ENCODE measurements at regions not wholly inside any gene's neighbourhood (a gene's known extent, or its start where the extent isn't known, plus 50 kb on each side); places are given as distances from the start of the nearest gene placed in this dataset.
A peak's percentile ranks its signal among the peaks of the same experiment; 100 is the strongest.

DNA sequence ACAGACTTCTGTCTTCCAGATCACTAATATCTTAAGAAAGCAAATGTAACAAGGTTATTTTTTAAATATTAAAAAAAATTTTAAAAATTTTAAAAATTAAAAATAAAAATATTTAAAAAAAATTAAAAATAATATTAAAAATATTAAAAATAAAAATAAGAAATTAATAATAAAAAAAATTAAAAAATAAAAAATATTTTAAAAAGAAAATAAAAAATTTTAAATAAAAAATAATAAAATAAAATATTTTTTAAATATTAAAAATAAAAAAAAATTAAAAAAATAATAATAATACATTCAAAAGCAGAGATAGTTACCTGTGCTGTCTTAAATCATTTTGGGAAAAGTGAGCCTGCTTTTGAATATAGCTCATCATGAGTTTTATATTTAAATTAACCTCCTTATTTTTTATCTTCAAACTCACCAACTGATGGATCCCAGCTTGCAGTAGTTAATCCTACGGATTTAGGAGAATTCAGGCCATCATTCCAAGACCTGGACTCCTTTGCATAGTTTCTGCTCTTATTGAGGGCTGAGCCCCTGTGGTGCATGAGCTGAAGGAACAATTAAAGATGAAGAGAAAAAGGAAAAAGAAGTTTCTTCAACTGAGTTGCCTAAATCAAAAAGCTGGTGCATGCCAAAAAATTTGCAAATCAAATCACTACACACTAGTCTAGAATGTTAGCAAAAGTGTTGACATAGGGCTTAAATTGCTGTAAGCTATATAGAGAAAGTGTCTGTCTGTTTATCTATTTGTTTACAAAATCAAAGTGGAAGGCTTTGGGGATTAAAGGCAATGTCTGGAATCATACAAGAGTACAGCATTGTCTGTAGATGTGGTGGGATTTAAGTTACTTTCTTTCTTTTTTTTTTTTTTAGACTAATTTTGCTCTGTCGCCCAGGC lies 50.5 kb upstream of the ZNF438 start:
- no peaks in the 10 kb centered on the region for H3K9me3 Mint-ChIP-seq
- no peaks in the 10 kb centered on the region for H3K4me1 Mint-ChIP-seq (ENCODE audit: unreplicated experiment)
- H3K27me3 Mint-ChIP-seq = no peaks in the 10 kb centered on the region
- H3K4me3 Mint-ChIP-seq = no peak overlapping the region
- DNase-seq (ENCODE audit: extremely low spot score, unreplicated experiment) = no peak
- TF ChIP-seq, protein P1, sequence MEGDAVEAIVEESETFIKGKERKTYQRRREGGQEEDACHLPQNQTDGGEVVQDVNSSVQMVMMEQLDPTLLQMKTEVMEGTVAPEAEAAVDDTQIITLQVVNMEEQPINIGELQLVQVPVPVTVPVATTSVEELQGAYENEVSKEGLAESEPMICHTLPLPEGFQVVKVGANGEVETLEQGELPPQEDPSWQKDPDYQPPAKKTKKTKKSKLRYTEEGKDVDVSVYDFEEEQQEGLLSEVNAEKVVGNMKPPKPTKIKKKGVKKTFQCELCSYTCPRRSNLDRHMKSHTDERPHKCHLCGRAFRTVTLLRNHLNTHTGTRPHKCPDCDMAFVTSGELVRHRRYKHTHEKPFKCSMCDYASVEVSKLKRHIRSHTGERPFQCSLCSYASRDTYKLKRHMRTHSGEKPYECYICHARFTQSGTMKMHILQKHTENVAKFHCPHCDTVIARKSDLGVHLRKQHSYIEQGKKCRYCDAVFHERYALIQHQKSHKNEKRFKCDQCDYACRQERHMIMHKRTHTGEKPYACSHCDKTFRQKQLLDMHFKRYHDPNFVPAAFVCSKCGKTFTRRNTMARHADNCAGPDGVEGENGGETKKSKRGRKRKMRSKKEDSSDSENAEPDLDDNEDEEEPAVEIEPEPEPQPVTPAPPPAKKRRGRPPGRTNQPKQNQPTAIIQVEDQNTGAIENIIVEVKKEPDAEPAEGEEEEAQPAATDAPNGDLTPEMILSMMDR (conservative IDR thresholded peaks at IDR 0.05) = no peak
- no peaks in the 10 kb centered on the region for H3K36me3 Mint-ChIP-seq
- no peak overlapping the region for H3K27ac Mint-ChIP-seq

DNA sequence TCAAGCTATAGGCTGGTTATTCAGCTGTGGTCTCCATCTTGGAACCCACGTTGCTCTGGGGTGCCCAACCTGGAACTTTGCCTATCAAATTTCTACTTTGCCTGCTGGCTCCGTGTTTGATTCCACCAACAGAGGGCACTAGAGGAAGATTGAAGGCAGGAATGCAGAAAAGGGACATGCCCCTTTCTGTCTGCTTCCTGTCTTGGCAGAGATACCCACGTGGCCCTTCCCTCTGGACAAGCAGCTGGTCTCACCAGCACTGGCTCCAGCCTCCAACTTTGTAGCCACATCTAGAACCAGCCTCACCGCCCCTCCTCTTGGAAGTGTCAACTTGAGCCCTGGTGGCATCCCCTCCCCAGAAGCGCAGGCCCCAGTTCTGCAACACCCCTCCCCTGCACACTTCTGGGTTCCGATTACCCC lies 52.1 kb upstream of the ZNF438 start:
- H3K4me3 Mint-ChIP-seq = no peak overlapping the region
- no peaks in the 10 kb centered on the region for H3K27me3 Mint-ChIP-seq
- TF ChIP-seq, protein P1 (conservative IDR thresholded peaks at IDR 0.05) = peak; percentile 66
- no peak for DNase-seq (ENCODE audit: extremely low spot score, unreplicated experiment)
- H3K4me1 Mint-ChIP-seq (ENCODE audit: unreplicated experiment) = no peaks in the 10 kb centered on the region
- H3K27ac Mint-ChIP-seq = no peak overlapping the region
- no peaks in the 10 kb centered on the region for H3K36me3 Mint-ChIP-seq
- H3K9me3 Mint-ChIP-seq = no peaks in the 10 kb centered on the region

DNA sequence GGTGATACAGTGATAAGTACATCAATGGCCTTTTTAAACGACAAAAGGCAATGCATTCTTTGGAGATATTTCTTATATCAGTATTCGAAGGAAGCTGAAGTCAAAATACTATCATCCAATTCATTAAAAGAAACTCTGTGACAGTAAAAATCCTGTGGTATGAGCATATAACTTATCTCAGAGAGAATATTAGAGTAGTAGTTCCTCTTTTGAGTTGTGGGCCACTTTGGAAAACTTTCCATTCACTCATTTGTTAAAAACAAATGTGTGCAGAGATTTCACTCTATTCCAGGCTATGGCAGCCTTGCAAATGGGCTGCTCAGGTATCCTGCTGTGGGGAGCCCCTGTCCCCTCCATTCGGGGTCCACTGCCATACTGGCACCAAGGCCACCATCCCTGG lies 55.3 kb upstream of the ZNF438 start:
- Mint-ChIP-seq H3K27me3 (no peaks in the 10 kb centered on the region), H3K9me3 (no peaks in the 10 kb centered on the region), H3K4me1 (ENCODE audit: unreplicated experiment) (no peaks in the 10 kb centered on the region), H3K27ac (no peak overlapping the region), H3K4me3 (no peak overlapping the region), H3K36me3 (no peaks in the 10 kb centered on the region)
- DNase-seq (ENCODE audit: extremely low spot score, unreplicated experiment) = no peak
- TF ChIP-seq, protein P1 (conservative IDR thresholded peaks at IDR 0.05) = no peak

- no peak overlapping the region for H3K27ac Mint-ChIP-seq
- H3K4me1 Mint-ChIP-seq (ENCODE audit: unreplicated experiment) = no peaks in the 10 kb centered on the region
- no peak for DNase-seq (ENCODE audit: extremely low spot score, unreplicated experiment)
- no peak overlapping the region for H3K4me3 Mint-ChIP-seq
- TF ChIP-seq, protein P1 (conservative IDR thresholded peaks at IDR 0.05) = no peak
- H3K36me3 Mint-ChIP-seq = no peaks in the 10 kb centered on the region
- H3K27me3 Mint-ChIP-seq = no peaks in the 10 kb centered on the region
- no peaks in the 10 kb centered on the region for H3K9me3 Mint-ChIP-seq
These were observed 56.2 kb upstream of the ZNF438 start for GRCh38 chr10:31087851-31088250.

DNA sequence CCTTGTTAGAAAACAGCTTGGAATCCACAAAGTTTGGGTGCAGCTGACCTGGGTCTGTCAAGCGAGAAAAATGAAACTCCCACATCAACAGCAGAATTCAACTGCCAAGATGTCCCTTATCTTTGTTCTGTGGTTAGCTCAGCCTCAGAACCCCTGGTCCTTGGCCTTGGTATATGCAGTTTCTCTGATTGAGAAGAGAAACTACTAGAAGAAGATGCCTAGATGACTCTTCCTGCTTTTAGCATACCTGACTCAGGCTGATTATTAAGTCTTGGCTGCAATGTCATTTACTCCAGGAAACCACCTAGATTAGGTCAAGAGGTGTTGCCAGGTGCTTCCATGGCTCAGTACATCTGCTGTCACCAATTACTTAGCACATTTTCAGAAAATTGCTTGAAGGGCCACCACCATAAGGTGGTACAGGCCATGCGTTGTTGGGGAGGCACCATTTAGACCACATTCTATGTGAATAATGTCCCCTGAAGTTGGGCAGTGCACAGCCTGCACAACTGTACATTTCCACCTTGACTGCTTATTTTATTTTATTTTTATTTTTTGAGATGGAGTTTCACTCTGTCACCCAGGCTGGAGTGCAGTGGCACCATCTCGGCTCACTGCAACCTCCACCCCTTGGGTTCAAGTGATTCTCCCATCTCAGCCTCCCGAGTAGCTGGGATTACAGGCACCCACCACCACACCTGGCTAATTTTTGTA lies 59.4 kb upstream of the ZNF438 start:
- H3K27ac Mint-ChIP-seq = no peak overlapping the region
- H3K4me1 Mint-ChIP-seq (ENCODE audit: unreplicated experiment) = peaks cover 5% of the 10 kb centered on the region
- no peaks in the 10 kb centered on the region for H3K36me3 Mint-ChIP-seq
- TF ChIP-seq, protein P1 (conservative IDR thresholded peaks at IDR 0.05) = no peak
- H3K4me3 Mint-ChIP-seq = no peak overlapping the region
- DNase-seq (ENCODE audit: extremely low spot score, unreplicated experiment) = no peak
- H3K9me3 Mint-ChIP-seq = no peaks in the 10 kb centered on the region
- H3K27me3 Mint-ChIP-seq = peaks cover 3% of the 10 kb centered on the region
